ENCODE measurements at regions not wholly inside any gene's neighbourhood (a gene's known extent, or its start where the extent isn't known, plus 50 kb on each side); places are given as distances from the start of the nearest gene placed in this dataset.

DNA sequence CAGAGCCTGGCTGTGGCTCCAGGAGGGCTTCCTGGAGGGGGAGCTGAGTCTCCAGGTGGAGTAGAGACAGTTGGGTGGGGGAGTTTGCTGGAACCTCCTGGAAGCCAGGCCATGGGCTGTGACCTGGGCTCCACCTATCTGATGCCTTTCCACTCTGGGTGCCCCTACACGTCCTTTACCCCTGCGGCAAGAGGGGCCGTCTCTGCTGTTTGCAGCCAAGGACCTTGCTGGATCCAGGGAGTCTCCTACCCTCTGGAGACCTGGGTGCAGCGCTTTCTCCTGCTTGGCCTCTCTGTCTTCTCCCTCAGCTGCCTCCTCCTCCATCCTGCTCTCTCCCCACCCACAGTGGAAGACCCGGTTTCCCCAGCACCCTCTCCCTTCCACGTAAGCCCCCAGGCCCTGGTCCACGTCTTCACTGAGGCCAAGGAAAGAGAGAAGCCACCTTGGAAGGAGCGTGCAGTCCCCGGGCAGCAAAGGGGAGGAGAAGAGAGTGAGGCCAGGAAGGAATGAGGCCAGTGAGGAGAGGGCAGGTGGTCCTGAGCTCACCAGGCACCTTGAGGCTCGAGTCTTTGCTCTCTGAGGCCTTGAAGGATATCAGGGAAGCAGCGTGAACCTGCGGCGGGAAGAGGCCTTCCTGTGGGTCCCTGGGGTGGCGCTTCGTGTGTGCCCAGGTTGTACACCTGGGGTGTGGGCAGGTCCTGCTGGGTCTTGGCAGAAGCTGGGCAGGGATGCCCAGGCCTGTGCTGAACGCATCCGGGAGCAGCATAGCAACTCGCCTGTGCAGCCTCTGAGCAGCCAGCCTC, 294.3 kb upstream of the RTL1 start:
- no peak overlapping the region for H3K4me3 ChIP-seq (ENCODE audit: control insufficient read depth, low read depth, low read length)
- TF ChIP-seq, protein P1, sequence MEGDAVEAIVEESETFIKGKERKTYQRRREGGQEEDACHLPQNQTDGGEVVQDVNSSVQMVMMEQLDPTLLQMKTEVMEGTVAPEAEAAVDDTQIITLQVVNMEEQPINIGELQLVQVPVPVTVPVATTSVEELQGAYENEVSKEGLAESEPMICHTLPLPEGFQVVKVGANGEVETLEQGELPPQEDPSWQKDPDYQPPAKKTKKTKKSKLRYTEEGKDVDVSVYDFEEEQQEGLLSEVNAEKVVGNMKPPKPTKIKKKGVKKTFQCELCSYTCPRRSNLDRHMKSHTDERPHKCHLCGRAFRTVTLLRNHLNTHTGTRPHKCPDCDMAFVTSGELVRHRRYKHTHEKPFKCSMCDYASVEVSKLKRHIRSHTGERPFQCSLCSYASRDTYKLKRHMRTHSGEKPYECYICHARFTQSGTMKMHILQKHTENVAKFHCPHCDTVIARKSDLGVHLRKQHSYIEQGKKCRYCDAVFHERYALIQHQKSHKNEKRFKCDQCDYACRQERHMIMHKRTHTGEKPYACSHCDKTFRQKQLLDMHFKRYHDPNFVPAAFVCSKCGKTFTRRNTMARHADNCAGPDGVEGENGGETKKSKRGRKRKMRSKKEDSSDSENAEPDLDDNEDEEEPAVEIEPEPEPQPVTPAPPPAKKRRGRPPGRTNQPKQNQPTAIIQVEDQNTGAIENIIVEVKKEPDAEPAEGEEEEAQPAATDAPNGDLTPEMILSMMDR (conservative IDR thresholded peaks at IDR 0.05; ENCODE audit: control insufficient read depth, insufficient read depth, low read depth, low read length) = no peak
- no peak for DNase-seq (ENCODE audit: low read depth)

DNA sequence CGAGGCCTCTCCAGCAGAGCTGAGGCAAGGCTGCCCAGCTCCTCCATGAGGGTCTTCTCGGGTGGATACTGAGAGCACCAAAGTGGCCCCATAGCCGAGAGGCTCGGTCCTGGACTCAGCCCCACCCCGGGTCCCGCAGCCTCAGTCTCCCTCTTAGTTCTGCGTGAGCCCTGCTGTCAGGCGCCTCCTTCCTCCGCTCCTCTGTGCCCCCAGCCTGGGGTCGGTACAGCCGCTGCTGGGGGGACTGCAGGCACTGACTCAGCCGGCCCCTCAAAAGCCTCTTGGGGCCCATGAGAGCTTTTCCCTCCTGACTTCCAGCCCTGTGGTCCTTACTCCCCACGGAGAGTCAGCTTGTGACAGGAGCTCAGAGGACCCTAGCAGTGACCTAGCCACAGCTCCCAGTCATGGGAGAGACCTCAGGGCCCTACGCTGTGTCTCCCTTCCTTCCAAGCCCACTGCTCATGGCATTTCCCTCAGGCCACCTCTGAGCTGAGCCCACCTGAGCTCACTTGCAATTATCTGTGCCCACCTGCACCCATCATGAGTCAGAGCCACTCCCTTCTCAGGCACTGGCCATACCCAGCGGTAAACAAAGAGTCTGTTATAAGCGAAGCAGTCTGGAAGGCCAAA, 295.0 kb upstream of the RTL1 start:
- no peak for DNase-seq (ENCODE audit: low read depth)
- TF ChIP-seq, protein P1 (conservative IDR thresholded peaks at IDR 0.05; ENCODE audit: control insufficient read depth, insufficient read depth, low read depth, low read length) = no peak
- H3K4me3 ChIP-seq (ENCODE audit: control insufficient read depth, low read depth, low read length) = no peak overlapping the region

DNA sequence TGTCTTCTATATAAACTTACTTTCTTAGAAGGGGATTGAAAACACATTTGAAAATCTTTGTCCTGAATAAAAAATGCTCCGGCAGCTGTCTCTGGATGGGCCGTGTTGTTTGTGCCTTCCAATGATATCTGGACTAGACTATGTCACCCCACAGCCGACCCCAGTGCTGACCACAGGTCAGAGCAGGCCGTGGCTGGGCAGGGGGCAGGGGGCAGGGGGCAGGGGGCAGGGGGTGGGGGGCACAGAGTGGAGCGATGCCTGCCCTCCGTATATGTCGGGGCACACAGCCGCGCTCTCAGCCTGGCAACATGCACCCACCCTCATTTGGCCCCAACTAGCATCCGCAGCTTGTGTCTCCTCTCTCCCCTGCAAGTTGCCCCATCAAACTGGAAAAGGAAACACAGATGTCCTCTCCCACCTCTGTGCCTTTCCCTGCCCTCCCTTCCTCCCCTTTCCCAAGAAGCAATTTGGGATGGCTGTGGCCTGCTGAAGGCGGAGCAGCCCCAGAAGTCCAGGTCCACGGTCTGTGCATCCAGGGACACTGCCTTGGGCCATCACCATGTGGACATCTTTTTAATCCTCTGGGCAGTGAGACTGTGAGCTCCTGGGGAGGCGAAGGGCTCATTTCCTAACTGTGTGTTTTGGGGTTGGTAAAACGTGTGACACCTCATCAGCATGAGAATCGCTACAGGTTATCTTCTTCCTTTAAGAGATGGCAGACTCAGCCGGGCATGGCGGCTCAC, 295.7 kb upstream of the RTL1 start:
- no peak overlapping the region for H3K4me3 ChIP-seq (ENCODE audit: control insufficient read depth, low read depth, low read length)
- no peak for DNase-seq (ENCODE audit: low read depth)
- TF ChIP-seq, protein P1 (conservative IDR thresholded peaks at IDR 0.05; ENCODE audit: control insufficient read depth, insufficient read depth, low read depth, low read length) = no peak

DNA sequence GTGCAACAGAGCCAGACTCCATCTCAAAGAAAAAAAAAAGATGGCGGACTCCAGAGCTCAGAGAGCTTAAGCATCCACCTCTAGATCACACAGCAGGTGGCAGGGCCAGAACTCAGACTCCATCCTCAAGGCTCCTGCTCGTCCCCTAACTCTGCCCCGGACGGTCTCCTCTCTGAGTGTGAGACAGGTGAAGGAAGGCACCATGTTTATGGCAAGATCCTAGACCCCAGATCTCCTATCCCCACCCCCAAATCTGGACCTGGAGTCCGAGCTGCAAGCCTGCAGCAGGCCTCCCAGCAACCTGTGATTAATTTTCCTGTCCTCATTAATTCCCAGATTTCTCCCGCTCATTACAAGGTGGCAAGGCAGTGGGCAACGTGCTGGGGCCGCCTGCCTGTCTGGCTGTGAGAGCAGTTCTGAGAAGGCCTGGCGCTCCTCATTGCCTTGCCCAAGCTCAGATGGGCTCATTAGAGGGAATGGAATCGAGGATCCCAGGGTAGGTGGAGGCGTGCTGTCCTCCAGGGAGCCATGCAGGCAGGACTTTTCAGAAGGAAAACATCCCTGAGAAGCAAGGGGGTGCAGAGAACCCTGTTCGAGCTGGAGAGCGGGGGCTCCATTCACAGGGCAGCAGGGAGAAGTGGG, 296.6 kb upstream of the RTL1 start:
- no peak overlapping the region for H3K4me3 ChIP-seq (ENCODE audit: control insufficient read depth, low read depth, low read length)
- TF ChIP-seq, protein P1 (conservative IDR thresholded peaks at IDR 0.05; ENCODE audit: control insufficient read depth, insufficient read depth, low read depth, low read length) = no peak
- no peak for DNase-seq (ENCODE audit: low read depth)

DNA sequence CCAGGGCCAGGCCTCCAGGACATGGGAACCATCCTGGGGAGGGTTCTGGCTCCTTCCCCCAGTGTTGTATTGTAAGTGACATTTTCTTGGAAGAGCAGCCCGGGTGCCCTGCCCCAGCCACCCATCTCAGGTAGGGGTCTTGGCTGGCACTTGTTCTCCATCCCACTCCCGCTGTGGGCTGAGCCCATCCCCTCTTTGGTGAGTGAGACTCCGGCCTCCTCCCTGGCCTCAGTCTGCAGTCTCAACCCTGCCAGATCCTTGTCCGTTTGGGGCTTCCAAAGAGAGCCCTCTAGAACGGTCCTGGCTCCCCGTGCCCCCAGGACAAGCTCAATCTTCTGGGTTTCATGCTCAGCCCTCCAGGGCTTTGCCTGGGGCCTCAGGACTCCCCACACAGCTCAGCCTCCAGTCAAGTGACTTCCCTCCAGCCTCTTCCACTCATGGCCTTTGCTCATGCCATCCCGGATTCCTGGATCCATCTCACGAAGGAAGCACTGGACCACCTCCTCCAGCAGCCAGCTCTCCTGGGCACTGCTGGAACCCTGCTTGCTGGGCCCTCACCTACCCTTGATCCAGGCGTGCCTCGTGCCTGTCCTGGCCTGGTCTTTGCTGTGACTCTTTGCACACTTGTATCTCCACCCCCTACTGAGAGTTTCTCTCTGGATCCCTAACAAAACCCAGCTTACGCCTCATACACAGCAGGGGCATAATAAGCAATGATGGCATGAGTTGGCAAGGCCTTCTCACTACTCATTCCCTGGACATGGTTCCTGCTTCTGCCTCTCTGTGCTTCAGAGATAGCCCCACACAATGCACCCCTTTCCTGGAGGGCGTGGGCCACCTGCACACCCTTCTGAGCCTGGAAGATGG, 297.4 kb upstream of the RTL1 start:
- no peak for DNase-seq (ENCODE audit: low read depth)
- no peak overlapping the region for H3K4me3 ChIP-seq (ENCODE audit: control insufficient read depth, low read depth, low read length)
- TF ChIP-seq, protein P1 (conservative IDR thresholded peaks at IDR 0.05; ENCODE audit: control insufficient read depth, insufficient read depth, low read depth, low read length) = no peak
